Adrenal gland (tissue), 5 donors: ENCODE measurements at regions not wholly inside any gene's neighbourhood (a gene's known extent, or its start where the extent isn't known, plus 50 kb on each side); places are given as distances from the start of the nearest gene placed in this dataset.

Experiments used
- CTCF ChIP-seq, 6 experiments: fragments of 450-650 bp in 4 of 6; fragments of 200-600 bp in 2 of 6; sonication (generic) in 1 of 6; IDR thresholded peaks; 1 replicate in 5 of 6; 2 replicates in 1 of 6; pipeline versions ENCODE4 v1.5.1 to v1.8.0; 2016 to 2021; ENCODE audit warnings: antibody characterized with exemption in 6 of 6, mild to moderate bottlenecking in 2 of 6, moderate library complexity in 1 of 6
- POLR2A ChIP-seq, 2 donors: fragments of 450-650 bp; IDR thresholded peaks; one replicate each; pipeline ENCODE4 v1.6.1; 2017; ENCODE audit warnings: antibody characterized with exemption in 2 of 2, mild to moderate bottlenecking in 2 of 2, moderate library complexity in 1 of 2
- donor health status: DM: no; HTN: no; CAD: no.

- TF ChIP-seq CTCF (IDR thresholded peaks at IDR 0.05): no peak
- TF ChIP-seq POLR2A (IDR thresholded peaks at IDR 0.05): no peak
Observed at GRCh38 chr2:238978497-238978896, 130.6 kb downstream of the TWIST2 start.
